CD14-positive monocyte (primary cell): ENCODE measurements at regions not wholly inside any gene's neighbourhood (a gene's known extent, or its start where the extent isn't known, plus 50 kb on each side); places are given as distances from the start of the nearest gene placed in this dataset.

Experiments used
- DNase-seq, 3 donors: peaks; one replicate each; pipeline ENCODE4 v3.0.0-alpha.2; 2011 to 2022
- H2AFZ ChIP-seq: 2 replicates; pipeline ENCODE4 v1.6.0; 2012; ENCODE audit warnings: mild to moderate bottlenecking, low read depth, low read length, inconsistent platforms; ENCODE audit not compliant: insufficient read depth, poor library complexity, severe bottlenecking
- H3K27ac ChIP-seq, 2 donors: 1 replicate in 1 of 2; 2 replicates in 1 of 2; pipeline ENCODE4 v1.5.1; 2012 to 2013; ENCODE audit warnings: low read length in 2 of 2, control low read depth in 1 of 2, inconsistent platforms in 1 of 2, low read depth in 1 of 2, mild to moderate bottlenecking in 1 of 2
- H3K27me3 ChIP-seq, 2 donors: one replicate each; pipeline versions ENCODE4 v1.6.0 to v1.6.1; 2011 to 2013; ENCODE audit warnings: low read length in 2 of 2; ENCODE audit not compliant: control insufficient read depth in 2 of 2, insufficient read depth in 2 of 2
- H3K36me3 ChIP-seq, 2 donors: replicated peaks in 1 of 2; 1 replicate in 1 of 2; 2 replicates in 1 of 2; pipeline versions ENCODE4 v1.5.1 to v1.6.1; 2012 to 2013; ENCODE audit warnings: low read length in 2 of 2, control low read depth in 1 of 2, inconsistent platforms in 1 of 2, mild to moderate bottlenecking in 1 of 2; ENCODE audit not compliant: insufficient read depth in 2 of 2, control insufficient read depth in 1 of 2
- H3K4me1 ChIP-seq, 2 donors: 1 replicate in 1 of 2; 2 replicates in 1 of 2; pipeline versions ENCODE4 v1.5.1 to v1.6.1; 2012 to 2013; ENCODE audit warnings: low read length in 2 of 2, control low read depth in 1 of 2, inconsistent platforms in 1 of 2, mild to moderate bottlenecking in 1 of 2, moderate library complexity in 1 of 2; ENCODE audit not compliant: insufficient read depth in 2 of 2, control insufficient read depth in 1 of 2
- H3K4me2 ChIP-seq: replicated peaks from 2 replicates; pipeline ENCODE3; 2012; ENCODE audit warnings: low read length, moderate library complexity, mild to moderate bottlenecking; ENCODE audit not compliant: poor library complexity, severe bottlenecking; ENCODE audit errors: extremely low read depth
- H3K4me3 ChIP-seq, 3 experiments: fragments of 200-600 bp in 1 of 3; sonication (generic) in 1 of 3; replicated peaks in 1 of 3; 1 replicate in 2 of 3; 2 replicates in 1 of 3; pipeline ENCODE4 v1.5.1; 2011 to 2013; ENCODE audit warnings: low read length in 3 of 3, mild to moderate bottlenecking in 3 of 3, control low read depth in 2 of 3, low read depth in 2 of 3, inconsistent platforms in 1 of 3, moderate library complexity in 1 of 3
- H3K79me2 ChIP-seq: 2 replicates; pipeline ENCODE4 v1.6.0; 2012; ENCODE audit warnings: mild to moderate bottlenecking, control low read depth, inconsistent platforms, low read length, moderate library complexity; ENCODE audit not compliant: insufficient read depth
- H3K9ac ChIP-seq: 2 replicates; pipeline ENCODE4 v1.6.0; 2017; ENCODE audit warnings: low read length, mild to moderate bottlenecking; ENCODE audit not compliant: insufficient read depth, poor library complexity, severe bottlenecking
- H3K9me3 ChIP-seq, 2 donors: replicated peaks in 1 of 2; 1 replicate in 1 of 2; 2 replicates in 1 of 2; pipeline versions ENCODE4 v1.5.1 to v1.6.1; 2012 to 2013; ENCODE audit warnings: low read length in 2 of 2, control low read depth in 1 of 2; ENCODE audit not compliant: control insufficient read depth in 1 of 2, insufficient read depth in 1 of 2
- H4K20me1 ChIP-seq: 2 replicates; pipeline ENCODE4 v1.6.0; 2012; ENCODE audit warnings: mild to moderate bottlenecking, low read length, control low read depth, moderate library complexity; ENCODE audit not compliant: insufficient read depth
- H3K27ac Mint-ChIP-seq, 7 donors: one replicate each; pipeline ENCODE4 v1.8.0; 2020; ENCODE audit warnings: mild to moderate bottlenecking in 7 of 7, mixed read lengths in 7 of 7, moderate library complexity in 6 of 7, inconsistent platforms in 2 of 7
- H3K27me3 Mint-ChIP-seq, 3 donors: one replicate each; pipeline ENCODE4 v1.8.0; 2021 to 2022; ENCODE audit warnings: low read depth in 3 of 3, mild to moderate bottlenecking in 3 of 3, mixed read lengths in 3 of 3, moderate library complexity in 3 of 3, inconsistent platforms in 1 of 3
- H3K36me3 Mint-ChIP-seq, 2 donors: one replicate each; pipeline ENCODE4 v1.8.0; 2020; ENCODE audit warnings: mixed read lengths in 2 of 2, inconsistent platforms in 1 of 2, mild to moderate bottlenecking in 1 of 2
- H3K4me1 Mint-ChIP-seq: one replicate; pipeline ENCODE4 v1.8.0; 2020; ENCODE audit warnings: mild to moderate bottlenecking, mixed read lengths
- H3K4me3 Mint-ChIP-seq, 2 donors: one replicate each; pipeline ENCODE4 v1.8.0; 2020; ENCODE audit warnings: mild to moderate bottlenecking in 2 of 2, mixed read lengths in 2 of 2, moderate library complexity in 1 of 2
- H3K9me3 Mint-ChIP-seq, 7 donors: one replicate each; pipeline ENCODE4 v1.8.0; 2020 to 2022; ENCODE audit warnings: mixed read lengths in 7 of 7, mild to moderate bottlenecking in 6 of 7, moderate library complexity in 6 of 7, inconsistent platforms in 2 of 7
- CTCF ChIP-seq: fragments of 200-600 bp; IDR thresholded peaks from one replicate; pipeline ENCODE4 v1.8.0; 2022; ENCODE audit warnings: antibody characterized with exemption, mild to moderate bottlenecking
- WGBS: methylation state at CpG from one replicate; pipeline ENCODE4 v1.1.5; 2013; ENCODE audit warnings: missing lambda C conversion rate; ENCODE audit not compliant: insufficient coverage; 5-methylcytosine and 5-hydroxymethylcytosine counted together
- intact Hi-C, 2 donors: fragments of 100-400 bp; cut with micrococcal nuclease; formaldehyde crosslinking; loops; one replicate each; pipeline versions ENCODE4 v1.15.0 to v1.15.1; 2023

DNA sequence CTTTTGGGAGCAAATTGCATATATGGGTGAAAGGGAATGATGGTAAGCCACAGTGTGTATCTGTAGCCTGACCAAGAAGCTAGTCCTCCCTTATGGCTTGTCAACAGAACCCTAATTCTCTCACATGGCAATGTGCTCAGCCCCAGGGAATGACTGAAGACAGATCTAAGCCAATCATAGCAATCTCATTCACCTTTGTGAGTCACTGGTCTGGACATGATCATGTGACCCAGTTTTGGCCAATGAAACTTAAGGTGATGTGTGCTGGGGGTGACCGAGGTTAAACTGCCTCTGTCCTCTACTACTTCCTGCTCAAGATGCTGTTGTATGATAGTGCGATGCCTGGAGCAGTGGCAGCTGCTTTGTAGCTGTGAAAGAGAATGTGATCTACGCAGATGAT, 491.2 kb upstream of the HS6ST1 start:
- peaks cover 11 to 22% (median 17%) of the 10 kb centered on the region in 7 donors for H3K9me3 Mint-ChIP-seq
- TF ChIP-seq CTCF, result no peak
- WGBS, result no CpG with 5 or more reads among the region's 3 CpGs

DNA sequence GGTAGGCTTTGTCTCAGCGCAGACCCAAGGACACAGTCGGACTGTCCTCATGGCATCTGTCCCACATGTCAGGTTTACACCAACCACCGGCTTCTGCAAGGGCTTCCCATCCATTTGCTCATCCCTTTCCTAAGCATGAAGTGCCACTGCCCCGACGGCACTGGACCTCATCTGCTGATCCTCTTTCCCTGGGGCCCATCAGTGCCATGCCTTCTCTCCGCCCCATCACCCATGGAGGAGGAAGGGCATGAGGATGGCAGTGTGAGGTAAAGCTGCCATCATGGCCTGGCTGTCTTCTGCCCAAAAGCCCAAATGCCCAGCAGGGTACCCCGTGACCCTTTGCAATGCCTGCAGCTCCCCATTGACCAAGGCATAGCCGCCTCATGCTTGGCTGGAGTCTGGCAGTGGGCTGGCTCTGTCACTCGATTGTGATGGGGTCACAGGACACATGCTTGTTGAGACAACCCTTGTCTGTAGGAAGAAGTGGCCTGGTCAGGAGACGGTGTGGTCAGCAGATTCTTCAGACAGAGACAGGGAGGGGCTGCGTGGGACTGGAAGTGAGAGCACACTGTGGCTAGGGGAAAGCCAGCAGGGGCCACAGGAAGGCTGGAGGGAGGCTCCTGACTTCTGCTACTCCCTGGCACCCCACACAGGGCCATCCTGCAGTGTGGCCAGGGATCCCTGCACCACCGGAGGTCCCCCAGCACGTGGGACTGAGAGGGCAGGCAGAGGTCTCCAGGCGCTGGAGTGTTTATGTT, 493.7 kb upstream of the HS6ST1 start:
- TF ChIP-seq CTCF, result no peak
- H2AFZ ChIP-seq, result no peak overlapping the region
- H3K9ac ChIP-seq, result no peak overlapping the region
- intact Hi-C loops, result no loop called here
- H3K79me2 ChIP-seq, result no peaks in the 10 kb centered on the region
- WGBS, result 93% methylated on average over 9 of the region's 14 CpGs
- Mint-ChIP-seq H3K27ac (no peak overlapping the region), H3K4me1 (no peaks in the 10 kb centered on the region), H3K27me3 (peaks cover 0 to 5% (median 0%) of the 10 kb centered on the region in 3 donors), H3K4me3 (no peak overlapping the region), H3K9me3 (peaks cover 11 to 26% (median 17%) of the 10 kb centered on the region in 7 donors), H3K36me3 (no peaks in the 10 kb centered on the region)
- no peak overlapping the region for H3K4me2 ChIP-seq
- no peak overlapping the region for H3K4me3 ChIP-seq
- no peak overlapping the region for H3K27ac ChIP-seq
- peaks cover 0 to 29% of the 10 kb centered on the region in 2 donors for H3K9me3 ChIP-seq
- H4K20me1 ChIP-seq, result no peaks in the 10 kb centered on the region
- no peak for DNase-seq
- no peaks in the 10 kb centered on the region for H3K36me3 ChIP-seq
- H3K27me3 ChIP-seq, result no peaks in the 10 kb centered on the region
- H3K4me1 ChIP-seq, result no peaks in the 10 kb centered on the region

More for the DNA sequence above, 491.2 kb upstream of the HS6ST1 start:
- H3K4me2 ChIP-seq, result no peak overlapping the region
- intact Hi-C loops, result no loop called here
- no peak overlapping the region for H3K4me3 ChIP-seq
- peaks cover 0 to 29% of the 10 kb centered on the region in 2 donors for H3K9me3 ChIP-seq
- Mint-ChIP-seq H3K4me1 (no peaks in the 10 kb centered on the region), H3K27ac (no peak overlapping the region), H3K4me3 (no peak overlapping the region), H3K27me3 (peaks cover 0 to 7% (median 0%) of the 10 kb centered on the region in 3 donors), H3K36me3 (no peaks in the 10 kb centered on the region)
- H3K9ac ChIP-seq, result no peak overlapping the region
- H2AFZ ChIP-seq, result no peak overlapping the region
- H3K36me3 ChIP-seq, result no peaks in the 10 kb centered on the region
- H4K20me1 ChIP-seq, result no peaks in the 10 kb centered on the region
- H3K27ac ChIP-seq, result no peak overlapping the region
- H3K4me1 ChIP-seq, result no peaks in the 10 kb centered on the region
- DNase-seq, result no peak
- no peaks in the 10 kb centered on the region for H3K79me2 ChIP-seq
- H3K27me3 ChIP-seq, result no peaks in the 10 kb centered on the region
